ENCODE measurements at regions not wholly inside any gene's neighbourhood (a gene's known extent, or its start where the extent isn't known, plus 50 kb on each side); places are given as distances from the start of the nearest gene placed in this dataset.

DNA sequence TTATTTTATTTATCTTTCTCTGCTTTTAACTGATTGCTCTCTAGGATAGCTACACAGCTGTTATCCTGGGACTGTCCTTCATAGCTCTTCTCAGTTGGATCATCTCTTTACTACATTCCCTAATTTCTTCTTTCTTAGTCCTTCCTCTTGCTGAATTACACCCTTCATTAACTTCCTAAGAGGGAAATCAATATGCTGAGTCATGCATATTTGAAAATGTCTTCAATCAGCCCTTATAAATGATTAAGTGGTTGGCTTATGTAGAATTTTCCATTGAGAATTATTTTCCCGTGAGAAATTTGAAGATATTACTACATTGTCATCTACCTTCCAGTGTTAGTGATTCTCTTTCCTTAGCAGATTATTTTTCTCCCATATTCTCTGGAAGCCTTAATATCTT lies 214.2 kb downstream of the SOCS6 start:
- no peak for TF ChIP-seq CTCF (IDR thresholded peaks at IDR 0.05 in 4 of 5, conservative IDR thresholded peaks at IDR 0.05 in 1 of 5)
- TF ChIP-seq POLR2A (IDR thresholded peaks at IDR 0.05): no peak
